HG03565 (cell line): ENCODE measurements at regions not wholly inside any gene's neighbourhood (a gene's known extent, or its start where the extent isn't known, plus 50 kb on each side); places are given as distances from the start of the nearest gene placed in this dataset.
"Not testable (repeated sequence)": the region's sequence is repeated elsewhere in the genome, so short reads cannot be mapped to it uniquely, and the experiment has no call there.

Experiments used
- ATAC-seq: cut with Tn5 transposase; IDR thresholded peaks from one replicate; pipeline ENCODE4 v1.9.1; 2021; ENCODE audit warnings: mild to moderate bottlenecking, moderate library complexity; ENCODE audit not compliant: unreplicated experiment

DNA sequence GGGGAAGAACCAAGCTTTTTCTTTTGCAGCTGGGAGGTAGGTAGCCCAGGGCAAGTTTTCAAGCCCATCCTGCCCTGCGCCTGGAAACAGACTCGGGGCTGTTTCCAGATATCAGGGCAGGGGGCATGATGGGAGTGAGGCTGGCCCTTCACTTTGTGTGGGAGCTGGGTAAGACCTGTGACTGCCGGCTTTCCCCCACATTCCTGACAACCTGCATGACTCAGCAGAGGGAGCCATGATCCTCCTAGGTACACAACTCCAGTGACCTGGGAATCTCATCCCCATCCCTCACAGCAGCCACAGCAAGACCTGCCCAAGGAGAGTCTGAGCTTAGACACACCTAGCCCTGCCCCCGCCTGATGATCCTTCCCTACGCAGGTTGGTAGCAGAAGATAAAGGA lies 280.8 kb downstream of the SOX4 start:
- ATAC-seq = no peak

DNA sequence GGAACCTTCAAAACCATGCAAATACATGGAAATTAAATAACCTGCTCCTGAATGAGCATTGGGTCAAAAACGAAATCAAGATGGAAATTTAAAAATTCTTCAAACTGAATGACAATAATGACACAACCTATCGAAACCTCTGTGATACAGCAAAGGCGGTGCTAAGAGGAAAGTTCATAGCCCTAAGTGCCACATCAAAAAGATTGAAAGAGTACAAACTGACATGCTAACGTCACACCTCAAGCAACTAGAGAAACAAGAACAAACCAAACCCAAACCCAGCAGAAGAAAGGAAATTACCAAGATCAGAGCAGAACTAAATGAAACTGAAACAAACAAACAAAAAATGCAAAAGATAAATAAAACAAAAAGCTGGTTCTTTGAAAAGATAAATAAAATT lies 283.5 kb downstream of the SOX4 start:
- not testable (repeated sequence) for ATAC-seq

DNA sequence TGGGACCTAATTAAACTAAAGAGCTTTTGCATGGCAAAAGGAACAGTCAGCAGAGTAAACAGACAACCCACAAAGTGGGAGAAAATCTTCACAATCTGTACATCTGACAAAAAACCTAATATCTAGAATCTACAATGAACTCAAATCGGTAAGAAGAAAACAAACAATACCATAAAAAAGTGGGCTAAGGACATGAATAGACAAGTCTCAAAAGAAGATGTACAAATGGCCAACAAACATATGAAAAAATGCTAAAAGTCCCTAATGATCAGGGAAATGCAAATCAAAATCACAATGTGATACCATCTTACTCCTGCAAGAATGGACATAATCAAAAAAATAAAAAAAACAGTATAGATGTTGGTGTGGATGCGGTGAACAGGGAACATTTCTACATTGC lies 286.7 kb downstream of the SOX4 start:
- not testable (repeated sequence) for ATAC-seq

DNA sequence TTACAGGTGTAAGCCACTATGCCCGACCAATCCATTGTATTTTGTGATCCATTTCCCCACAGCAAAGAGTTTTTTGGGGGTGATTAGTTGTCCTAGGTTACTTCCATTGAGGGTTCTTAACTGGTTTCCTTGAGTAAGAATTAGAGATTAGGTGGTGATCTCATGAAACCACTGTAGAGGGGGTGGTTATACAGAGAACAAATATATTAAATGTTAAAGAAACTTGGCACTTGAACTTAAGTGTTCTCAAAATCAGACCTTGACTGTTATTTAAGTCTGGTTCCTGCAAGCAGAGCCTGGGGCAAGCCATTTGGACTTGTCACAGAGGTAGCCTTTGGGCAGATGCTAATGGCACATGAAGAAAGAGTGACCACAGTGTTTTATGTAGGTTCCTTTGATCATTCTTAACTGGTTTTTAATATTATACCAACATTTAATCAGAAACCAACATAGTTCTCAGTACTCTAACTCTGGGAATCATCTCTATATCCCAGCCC lies 288.5 kb downstream of the SOX4 start:
- ATAC-seq = no peak

DNA sequence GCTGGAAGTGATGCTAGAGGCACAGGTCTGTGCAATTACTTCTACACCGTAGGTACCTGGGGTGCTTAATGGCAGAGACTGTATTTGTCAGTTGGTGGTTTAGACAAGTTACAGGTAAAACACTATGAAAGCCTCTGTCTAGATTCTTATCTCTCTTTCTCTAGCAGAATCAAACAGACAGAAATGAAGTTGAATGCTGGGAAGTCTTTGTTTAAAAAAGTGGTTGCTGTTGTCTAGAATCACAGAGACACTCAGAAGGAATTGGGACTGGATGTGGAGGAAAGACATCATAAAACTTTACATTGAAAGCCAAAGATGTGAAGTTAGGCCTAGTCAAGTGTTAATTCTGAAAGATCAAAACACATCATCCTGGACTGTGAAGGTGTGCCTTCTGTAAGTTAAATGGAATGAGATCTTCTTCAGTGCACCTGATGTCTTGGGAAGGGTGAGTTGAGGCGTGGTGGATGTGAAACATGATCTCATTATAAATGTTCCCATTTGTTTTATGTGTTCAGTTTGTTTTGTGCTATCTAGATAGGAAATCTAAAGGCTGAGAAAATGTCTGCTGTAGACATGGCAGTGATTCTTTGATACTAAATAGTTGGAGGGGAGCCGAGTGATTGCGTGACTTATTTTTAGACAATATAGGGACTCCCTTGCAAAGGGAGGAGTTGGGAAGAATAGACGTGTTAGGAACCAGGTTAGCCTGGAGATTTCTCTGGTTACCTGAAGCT lies 290.2 kb downstream of the SOX4 start:
- ATAC-seq = no peak

DNA sequence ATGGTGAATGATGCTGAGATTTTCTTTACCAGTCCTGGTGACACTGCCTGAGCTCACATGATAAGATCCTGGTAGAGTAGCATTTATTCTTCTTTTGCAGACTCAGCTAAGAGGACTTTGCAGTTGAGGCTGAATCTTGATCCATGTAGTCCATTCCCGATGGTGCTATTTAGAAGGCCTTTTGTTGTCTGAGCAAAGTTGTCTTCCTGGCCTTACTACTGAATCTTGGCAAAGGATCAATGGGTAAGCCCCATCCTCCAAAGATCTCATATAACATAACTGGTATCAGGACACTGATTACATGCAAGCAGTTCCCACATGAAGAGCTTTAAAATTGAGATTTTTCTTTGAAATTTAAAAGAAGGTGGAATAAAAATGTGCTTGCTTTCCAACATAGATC lies 291.6 kb downstream of the SOX4 start:
- ATAC-seq = no peak

DNA sequence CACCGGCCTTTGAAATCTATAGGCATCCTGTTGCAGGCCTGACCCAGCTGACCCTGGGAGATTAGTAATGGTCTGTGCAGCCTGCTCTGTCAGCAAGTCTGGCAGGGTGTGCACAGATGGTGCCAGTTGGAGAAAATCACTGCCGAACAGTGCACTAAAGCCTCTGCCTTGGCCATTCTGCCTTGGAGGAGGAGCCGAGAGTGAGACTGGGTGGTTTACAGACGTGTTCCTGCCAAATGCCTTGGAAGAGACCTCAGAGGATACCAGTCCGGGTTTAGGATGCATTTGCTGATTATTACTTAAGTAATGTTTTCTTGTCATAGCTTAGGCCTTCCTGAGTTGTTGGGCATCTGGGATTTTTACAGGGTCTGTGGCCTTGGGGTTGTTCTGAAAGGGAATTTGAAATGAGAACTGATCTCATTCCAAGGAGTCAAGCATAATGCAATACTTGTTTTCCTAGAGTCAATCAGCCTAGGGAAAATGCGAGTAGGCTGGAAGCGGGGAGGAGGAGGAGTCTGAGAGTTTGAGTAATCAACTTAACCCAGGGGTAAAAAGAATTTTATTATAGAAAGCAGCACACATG lies 292.1 kb downstream of the SOX4 start:
- no peak for ATAC-seq

DNA sequence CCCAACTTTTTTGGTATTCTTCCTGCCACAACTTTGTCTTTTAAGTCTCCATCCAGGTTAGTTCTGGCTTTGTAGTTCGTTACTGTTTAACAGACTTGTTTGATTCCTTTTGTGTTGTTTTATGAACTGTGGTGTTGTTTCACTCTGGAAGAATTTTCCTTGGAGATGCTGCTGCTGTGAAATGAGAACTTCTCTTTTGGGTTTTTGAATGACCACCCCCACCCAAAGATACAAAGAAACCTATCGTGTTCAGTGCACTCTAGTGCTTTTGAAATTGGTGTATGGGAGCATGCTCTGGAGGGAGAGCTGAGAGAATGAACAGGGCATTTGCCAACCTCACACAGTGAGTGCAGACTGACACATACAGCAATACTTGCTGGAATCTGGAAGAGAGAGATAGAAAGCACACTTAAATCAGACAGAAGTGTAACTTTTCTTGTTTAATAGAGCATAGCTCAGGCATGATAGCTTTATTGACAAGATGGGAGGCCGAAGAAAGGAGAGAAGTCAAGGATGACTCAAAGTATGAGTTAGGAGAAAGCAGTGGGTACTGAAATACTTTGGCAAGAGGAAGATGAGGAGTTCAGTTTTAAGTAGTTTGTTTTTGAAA lies 293.1 kb downstream of the SOX4 start:
- no peak for ATAC-seq

DNA sequence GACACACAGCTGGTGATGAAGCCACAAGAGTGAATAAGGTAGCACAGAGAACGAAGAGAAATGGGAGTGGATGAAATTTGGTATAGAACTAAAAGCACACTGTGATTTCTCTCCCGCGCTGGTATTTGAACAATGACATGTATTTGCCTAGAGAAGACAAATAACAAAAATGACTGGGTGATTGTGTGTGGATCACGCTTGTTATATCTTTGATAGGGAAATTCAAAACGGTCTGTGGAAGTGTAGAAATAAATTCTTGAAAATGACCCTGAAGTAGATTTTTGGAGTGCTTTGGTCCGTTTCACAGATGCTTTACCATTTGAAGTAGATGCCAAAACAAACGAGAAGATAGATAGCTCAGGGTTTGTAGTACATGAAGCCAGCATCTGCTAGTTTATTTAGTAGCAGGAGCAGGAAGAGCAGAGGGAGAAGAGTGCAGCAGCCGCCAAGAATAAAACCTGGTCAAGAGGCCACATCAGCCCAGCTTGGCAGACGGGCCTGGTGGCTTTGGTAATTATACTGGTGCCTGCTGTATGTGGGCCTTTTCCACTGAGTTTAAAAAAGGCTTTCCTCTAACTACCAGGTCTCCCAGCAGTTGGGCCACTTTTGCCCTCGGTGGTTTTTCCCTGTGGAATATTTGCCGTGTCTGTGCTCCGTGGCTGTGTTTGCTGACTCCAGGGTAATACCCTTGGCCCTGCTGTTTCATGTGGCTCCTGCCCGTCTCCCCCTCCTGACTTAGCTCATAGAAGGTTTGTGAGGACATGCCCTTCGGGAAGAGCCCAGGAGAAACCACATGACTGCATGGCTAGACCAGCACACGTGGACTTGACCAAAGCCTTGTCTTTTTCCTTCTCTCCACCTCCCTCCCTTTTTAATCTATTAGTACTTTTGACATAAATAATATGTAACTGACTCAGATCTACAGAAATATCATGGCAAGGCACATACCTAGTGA lies 294.0 kb downstream of the SOX4 start:
- ATAC-seq = no peak

DNA sequence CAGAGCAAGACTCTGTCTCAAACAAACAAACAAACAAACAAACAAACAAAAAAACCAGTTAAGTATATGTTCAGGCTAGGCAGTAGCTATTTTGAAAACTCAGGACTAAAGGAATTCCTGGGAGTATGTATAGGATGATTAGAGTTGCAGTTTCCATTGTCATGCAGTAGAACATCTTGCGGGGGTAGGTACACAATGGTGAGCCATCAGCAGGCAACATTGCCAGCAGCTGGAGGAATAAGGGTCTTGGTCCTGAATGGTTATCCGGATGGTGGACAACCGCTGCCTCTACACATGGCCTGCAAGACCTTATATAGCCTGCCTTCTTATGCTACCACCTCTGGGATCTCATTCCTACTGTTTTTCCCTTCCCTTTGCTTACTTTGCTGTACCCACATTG lies 297.5 kb downstream of the SOX4 start:
- no peak for ATAC-seq

DNA sequence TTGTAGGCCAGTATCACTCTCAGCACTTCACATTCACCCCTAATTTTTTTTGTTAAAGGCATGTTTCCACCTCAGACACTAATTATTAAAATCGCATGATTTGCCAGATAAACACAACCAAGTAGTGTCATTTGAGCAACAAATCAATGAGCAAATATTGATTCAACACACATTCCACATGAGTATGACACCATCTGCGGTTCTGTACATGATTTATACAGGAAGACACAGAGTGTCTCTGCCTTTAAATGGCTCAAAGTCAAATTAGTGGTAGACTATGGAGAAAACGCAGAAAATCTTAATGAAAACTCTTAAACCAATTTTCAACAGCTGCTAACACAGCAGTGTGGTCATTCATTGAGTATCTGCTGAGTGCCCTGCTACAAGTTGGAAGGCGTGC lies 300.2 kb downstream of the SOX4 start:
- ATAC-seq = no peak

DNA sequence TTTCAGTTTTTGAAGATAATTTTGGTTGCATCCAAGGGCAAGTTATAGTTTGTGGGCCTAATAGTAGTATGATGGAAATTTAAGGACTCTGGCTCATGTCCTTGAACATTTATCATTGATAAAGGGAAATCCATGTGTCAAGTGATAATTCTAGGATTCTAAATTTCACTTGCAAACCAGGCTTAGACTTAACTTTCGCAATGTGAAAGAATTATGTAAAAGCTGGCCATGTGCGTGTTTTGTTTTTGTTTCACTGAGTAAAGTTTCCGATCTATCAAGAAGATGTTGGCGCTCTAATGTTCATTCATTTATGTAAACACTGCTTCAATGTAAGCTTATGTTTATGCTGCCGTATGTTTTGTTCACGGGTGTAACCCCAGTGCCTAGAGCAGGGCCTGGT lies 302.0 kb downstream of the SOX4 start:
- no peak for ATAC-seq

DNA sequence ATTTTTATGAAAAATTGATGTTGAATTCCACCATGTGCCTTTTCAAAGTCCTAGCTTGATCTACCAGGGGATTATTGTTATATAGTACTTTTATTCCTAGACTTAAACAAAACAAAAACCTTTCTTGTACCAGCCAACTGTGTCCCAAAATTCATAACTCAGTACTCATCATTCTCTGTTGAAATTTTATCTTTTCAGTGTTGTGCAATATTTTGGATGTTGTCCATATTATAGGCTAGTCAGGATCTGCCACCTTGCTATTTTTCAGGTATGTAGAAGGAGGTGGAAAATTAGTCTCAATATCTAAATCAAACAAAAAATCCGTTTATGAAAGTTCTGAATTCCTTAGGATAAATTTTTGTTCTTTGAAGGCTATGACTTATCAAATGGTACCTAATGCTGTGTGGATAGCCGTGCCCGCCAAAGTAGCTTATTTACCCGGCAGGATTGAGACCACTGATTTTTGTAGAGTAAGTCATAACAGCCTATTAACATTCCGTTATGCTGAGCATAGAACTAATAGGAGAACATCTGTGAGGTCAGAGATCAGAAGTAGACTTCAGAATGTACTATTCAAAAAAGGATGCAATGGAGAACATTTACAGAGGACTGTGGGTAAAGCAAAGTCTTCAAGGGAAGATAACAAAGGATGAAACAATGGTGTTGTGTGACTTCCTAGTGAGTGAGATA lies 304.7 kb downstream of the SOX4 start:
- no peak for ATAC-seq

DNA sequence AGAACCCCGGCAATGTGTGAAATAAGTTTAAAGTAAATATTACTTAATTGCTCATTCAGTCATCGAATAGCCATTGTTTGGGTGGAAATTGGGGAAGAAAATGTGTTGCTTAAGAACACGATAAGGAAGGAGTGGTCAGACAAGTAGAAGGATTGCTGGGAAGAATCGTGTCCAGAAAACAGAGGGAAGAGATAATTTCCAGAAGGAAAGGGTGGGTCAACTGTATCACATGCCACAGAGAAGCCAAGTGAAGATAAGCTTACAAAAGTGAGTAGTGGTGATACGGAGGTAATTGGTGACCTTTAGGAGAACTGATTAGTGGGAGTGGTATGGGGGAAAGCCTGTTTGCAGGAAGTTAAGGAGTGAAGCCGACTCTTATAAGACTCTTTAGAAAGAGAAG lies 306.2 kb downstream of the SOX4 start:
- ATAC-seq = no peak

DNA sequence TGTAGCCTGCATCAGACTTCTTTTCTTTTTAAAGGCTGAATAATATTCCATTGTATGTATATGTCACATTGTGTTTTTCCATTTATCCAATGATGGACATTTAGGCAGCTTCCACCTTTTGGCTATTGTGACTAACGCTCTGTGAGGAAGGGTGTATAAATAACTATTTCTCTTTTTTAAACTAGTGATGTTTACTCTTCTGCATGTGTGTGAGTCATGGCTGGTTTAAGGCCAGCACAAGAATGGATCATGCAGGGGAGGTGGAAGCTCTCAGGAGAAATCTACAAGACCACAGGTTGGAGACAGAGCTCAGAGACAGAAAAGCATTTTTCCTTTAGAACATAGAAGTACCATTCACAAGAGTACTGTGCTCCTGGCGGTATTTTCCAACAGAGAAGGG lies 307.2 kb downstream of the SOX4 start:
- no peak for ATAC-seq

DNA sequence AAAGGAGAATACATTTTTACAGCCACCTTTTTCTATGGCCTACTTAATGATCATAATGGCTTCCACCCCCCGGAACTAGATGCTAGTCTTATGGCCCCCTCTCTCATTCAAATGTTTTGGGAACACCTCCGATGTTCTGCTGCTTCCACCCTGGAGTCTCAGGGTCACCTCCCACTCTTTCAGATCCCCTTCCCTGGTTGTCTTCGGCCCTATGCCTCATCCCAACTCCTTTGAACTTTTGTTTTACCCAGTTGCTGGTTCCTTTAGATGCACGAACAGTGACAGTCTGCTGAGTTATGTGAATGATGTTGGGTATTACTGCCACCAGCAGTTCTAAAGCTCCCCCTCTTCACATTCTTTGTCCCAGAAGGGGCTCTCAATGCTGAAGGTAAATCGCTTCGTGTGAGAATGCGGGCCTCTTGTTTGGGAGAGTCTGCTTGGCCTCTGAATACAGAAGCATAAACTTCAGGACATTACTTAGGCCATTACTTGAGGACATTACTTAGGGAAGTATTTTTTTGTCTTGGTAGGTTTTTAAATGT lies 309.1 kb downstream of the SOX4 start:
- ATAC-seq = no peak

DNA sequence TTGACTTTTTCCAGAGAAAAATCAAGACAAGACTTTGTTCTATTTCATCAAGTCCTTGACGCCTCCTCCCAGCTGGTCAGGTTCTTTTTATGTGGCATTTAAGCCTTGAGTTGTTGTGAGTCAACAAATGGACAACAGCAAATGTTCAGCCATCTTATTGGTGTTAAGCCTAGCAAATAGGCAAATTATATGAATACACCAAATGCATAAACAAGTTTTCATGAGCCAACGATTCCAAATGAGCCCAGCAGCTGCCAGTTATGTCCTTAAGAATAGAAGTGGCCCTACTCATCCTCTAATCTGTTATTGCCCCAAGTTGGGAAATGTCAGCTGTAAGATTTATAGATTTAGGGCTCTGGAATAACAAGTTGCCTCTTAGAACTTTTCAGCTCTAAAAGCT lies 312.0 kb downstream of the SOX4 start:
- no peak for ATAC-seq

DNA sequence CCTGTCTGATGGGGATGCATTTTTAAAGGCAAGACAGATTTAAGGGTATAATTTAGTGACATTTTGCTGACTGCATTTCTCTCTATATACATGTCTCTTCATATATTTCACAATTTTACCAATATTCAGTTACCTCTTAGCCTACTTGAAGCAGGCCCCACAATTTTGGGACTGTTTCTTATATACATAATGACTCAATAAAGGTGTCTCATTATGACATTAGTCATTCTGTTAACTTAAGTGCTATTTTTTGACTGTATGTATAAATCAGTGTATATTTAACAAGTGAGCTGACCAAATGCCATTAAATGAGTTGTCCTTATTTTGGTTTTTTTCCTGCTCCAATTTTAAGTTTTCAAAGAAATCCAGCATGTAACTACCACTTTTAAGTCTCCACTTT lies 313.3 kb downstream of the SOX4 start:
- no peak for ATAC-seq

DNA sequence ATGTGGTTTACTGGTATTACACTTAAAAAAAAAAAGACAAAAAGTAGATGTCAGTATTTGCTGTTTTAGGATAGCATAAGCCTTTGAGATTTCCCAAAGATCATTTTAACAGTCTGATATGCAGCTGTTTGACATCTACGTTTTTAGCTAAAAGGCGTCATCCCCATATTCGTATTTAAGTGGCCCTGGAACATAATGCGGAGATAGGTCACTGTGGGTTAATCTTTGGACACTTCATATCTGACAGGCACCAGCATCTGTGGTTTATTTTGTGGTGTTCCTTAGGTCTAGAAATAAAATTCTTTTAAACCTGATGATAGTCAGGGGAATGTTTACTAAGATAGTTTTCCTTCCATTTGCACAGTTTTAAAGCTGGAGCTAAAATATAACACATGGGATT lies 313.7 kb downstream of the SOX4 start:
- ATAC-seq = no peak

DNA sequence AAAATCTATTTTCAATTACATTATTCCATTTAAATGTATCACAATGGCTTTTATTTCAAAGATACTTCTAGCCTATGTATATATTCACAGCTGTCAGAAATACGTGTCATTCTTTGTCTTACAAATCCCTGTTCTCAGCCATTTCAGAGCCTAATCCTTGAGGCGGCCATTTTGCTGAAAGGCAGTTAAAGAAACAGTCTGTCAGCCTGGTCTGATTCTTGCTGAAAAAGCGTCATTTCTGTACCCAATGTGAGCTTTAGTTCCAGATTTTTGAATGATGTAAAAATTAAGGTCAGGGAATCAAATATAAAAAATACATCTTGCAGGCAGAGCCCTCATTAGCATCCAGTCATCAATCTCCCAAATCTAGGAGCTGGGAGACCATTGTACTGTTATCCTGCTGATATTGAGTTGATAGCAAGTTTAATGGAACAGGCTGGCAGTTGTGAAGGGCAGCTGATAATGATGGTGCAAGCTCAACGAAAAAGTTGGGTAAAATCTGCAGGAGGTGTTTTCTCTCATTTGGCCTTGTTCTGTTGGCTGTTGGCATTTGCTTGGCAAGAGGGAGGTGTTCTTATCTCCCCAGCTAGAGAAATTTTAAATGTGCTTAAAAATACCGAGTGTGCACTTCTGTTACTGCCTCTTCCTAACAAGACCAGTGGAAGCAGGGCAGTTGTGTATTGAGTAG lies 314.8 kb downstream of the SOX4 start:
- no peak for ATAC-seq
